ENCODE measurements at regions not wholly inside any gene's neighbourhood (a gene's known extent, or its start where the extent isn't known, plus 50 kb on each side); places are given as distances from the start of the nearest gene placed in this dataset.

DNA sequence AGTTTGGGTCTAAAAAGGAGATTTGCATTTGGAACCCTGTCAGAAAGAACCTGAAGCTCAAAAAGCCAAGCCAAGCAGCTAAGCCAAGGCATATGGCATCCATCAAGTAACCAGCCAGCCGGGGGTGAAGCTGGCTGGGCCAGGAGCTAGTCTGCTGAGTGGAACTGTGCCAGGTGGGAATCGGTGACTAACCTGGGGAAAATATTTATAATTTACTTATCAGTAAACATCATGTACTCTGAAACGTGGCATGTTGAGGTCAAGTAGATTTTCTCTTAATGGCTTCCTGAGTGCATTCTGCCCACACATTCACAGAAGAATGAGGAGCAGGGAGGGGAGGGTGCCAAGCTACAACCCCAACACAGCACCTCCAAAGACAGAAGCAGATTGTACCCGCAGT lies 70.5 kb upstream of the SESN3 start:
- DNase-seq (no peak), ATAC-seq (ENCODE audit: low read depth) (no peak)
- H3K9me3 ChIP-seq (ENCODE audit: control insufficient read depth, insufficient read depth, low read length) = no peaks in the 10 kb centered on the region

More for the DNA sequence above, 70.5 kb upstream of the SESN3 start:
- no CpG with 5 or more reads among the region's 4 CpGs for WGBS, 2 experiments (ENCODE audit: extremely low coverage in 2 of 2, insufficient read length in 1 of 2)
- Histone ChIP-seq H2AK5ac (ENCODE audit: low read depth, low read length) (no peak overlapping the region), H2BK15ac (ENCODE audit: low read depth, low read length) (no peak overlapping the region), H3K4ac (ENCODE audit: low read depth, low read length) (no peak overlapping the region), H3K18ac (ENCODE audit: low read depth, low read length) (no peak overlapping the region), H3K56ac (ENCODE audit: extremely low read depth, insufficient read depth, low read length) (no peak overlapping the region), H3K23ac (ENCODE audit: low read depth, low read length) (no peak overlapping the region), H3K9ac (ENCODE audit: low read depth, low read length) (no peak overlapping the region), H3K14ac (replicated peaks; ENCODE audit: low read depth, low read length) (no peak overlapping the region), H2AK9ac (replicated peaks; ENCODE audit: low read depth, low read length, poor library complexity) (no peak overlapping the region), H2BK5ac (ENCODE audit: low read depth, low read length, poor library complexity, severe bottlenecking) (no peak overlapping the region), H4K8ac (ENCODE audit: low read depth in 2 of 2, low read length in 2 of 2) (no peak overlapping the region), H3K4me2 (ENCODE audit: low read depth, low read length) (no peak overlapping the region), H3K36me3 (ENCODE audit: control insufficient read depth, insufficient read depth, low read length) (no peaks in the 10 kb centered on the region), H4K91ac (ENCODE audit: insufficient read depth, low read depth, low read length) (no peak overlapping the region), H3K79me1 (ENCODE audit: low read depth in 1 of 2, low read length in 2 of 2) (no peaks in the 10 kb centered on the region), H3K4me3 (ENCODE audit: insufficient read depth, low read depth, low read length) (no peak overlapping the region), H4K20me1 (ENCODE audit: insufficient read depth, low read length) (no peaks in the 10 kb centered on the region), H3K27ac (ENCODE audit: insufficient read depth, low read length) (no peak overlapping the region), H2BK20ac (ENCODE audit: low read depth, low read length) (no peak overlapping the region), H4K5ac (ENCODE audit: low read depth, low read length) (no peak overlapping the region), H3K9me1 (ENCODE audit: insufficient read depth, low read length) (no peaks in the 10 kb centered on the region), H3K27me3 (ENCODE audit: control insufficient read depth, insufficient read depth, low read length) (peaks cover 5% of the 10 kb centered on the region; the same call in 1 of the 2 replicates), H3K4me1 (ENCODE audit: control insufficient read depth, insufficient read depth, low read length) (no peaks in the 10 kb centered on the region; the same call in 1 of the 2 replicates), H2AFZ (replicated peaks; ENCODE audit: low read length, poor library complexity) (no peak overlapping the region), H2BK120ac (ENCODE audit: low read depth, low read length) (no peak overlapping the region)
- POLR2A ChIA-PET (ENCODE audit: unreplicated experiment) = no interaction called here
- no TSS peak for BruUV-seq (replicated peaks)
- in situ Hi-C loops (cut with MboI; ENCODE audit: low sequenced_read_pairs) (no loop called here), dilution Hi-C loops (cut with HindIII; ENCODE audit: low sequenced_read_pairs, unreplicated experiment) (no loop called here), intact Hi-C loops (cut with micrococcal nuclease) (no loop called here)
- CTCF ChIA-PET = interaction anchor here (0.6 kb wide), 1 partner anchor 70 kb away, joined by 4 read pairs; no protein-coding TSS in a partner anchor
- TF ChIP-seq CHD1 (IDR thresholded peaks at IDR 0.05; ENCODE audit: low read depth, low read length) (no peak), RAD21 (IDR thresholded peaks at IDR 0.05; ENCODE audit: low read length) (no peak), MXI1 (IDR thresholded peaks at IDR 0.05; ENCODE audit: borderline replicate concordance, low read depth, low read length) (no peak), FOS (IDR thresholded peaks at IDR 0.05; ENCODE audit: low read depth, low read length) (no peak), NFE2L2 (IDR thresholded peaks at IDR 0.05; ENCODE audit: low read depth, low read length) (no peak), MAFK (IDR thresholded peaks at IDR 0.05; ENCODE audit: low read depth, low read length) (no peak), MAZ (IDR thresholded peaks at IDR 0.05; ENCODE audit: borderline replicate concordance, low read depth, low read length) (no peak), CEBPB (IDR thresholded peaks at IDR 0.05; ENCODE audit: low read depth, low read length) (no peak), RCOR1 (IDR thresholded peaks at IDR 0.05; ENCODE audit: insufficient replicate concordance, low read length) (no peak), RFX5 (IDR thresholded peaks at IDR 0.05; ENCODE audit: low read depth, low read length) (no peak)
- TF ChIP-seq, protein P1, sequence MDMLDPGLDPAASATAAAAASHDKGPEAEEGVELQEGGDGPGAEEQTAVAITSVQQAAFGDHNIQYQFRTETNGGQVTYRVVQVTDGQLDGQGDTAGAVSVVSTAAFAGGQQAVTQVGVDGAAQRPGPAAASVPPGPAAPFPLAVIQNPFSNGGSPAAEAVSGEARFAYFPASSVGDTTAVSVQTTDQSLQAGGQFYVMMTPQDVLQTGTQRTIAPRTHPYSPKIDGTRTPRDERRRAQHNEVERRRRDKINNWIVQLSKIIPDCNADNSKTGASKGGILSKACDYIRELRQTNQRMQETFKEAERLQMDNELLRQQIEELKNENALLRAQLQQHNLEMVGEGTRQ (IDR thresholded peaks at IDR 0.05; ENCODE audit: low read depth, low read length) = no peak
- TF ChIP-seq, protein P2, sequence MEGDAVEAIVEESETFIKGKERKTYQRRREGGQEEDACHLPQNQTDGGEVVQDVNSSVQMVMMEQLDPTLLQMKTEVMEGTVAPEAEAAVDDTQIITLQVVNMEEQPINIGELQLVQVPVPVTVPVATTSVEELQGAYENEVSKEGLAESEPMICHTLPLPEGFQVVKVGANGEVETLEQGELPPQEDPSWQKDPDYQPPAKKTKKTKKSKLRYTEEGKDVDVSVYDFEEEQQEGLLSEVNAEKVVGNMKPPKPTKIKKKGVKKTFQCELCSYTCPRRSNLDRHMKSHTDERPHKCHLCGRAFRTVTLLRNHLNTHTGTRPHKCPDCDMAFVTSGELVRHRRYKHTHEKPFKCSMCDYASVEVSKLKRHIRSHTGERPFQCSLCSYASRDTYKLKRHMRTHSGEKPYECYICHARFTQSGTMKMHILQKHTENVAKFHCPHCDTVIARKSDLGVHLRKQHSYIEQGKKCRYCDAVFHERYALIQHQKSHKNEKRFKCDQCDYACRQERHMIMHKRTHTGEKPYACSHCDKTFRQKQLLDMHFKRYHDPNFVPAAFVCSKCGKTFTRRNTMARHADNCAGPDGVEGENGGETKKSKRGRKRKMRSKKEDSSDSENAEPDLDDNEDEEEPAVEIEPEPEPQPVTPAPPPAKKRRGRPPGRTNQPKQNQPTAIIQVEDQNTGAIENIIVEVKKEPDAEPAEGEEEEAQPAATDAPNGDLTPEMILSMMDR (conservative IDR thresholded peaks at IDR 0.05; ENCODE audit: low read depth, low read length) = no peak

Data from IMR-90 (cell line).